ENCODE measurements at regions not wholly inside any gene's neighbourhood (a gene's known extent, or its start where the extent isn't known, plus 50 kb on each side); places are given as distances from the start of the nearest gene placed in this dataset.

DNA sequence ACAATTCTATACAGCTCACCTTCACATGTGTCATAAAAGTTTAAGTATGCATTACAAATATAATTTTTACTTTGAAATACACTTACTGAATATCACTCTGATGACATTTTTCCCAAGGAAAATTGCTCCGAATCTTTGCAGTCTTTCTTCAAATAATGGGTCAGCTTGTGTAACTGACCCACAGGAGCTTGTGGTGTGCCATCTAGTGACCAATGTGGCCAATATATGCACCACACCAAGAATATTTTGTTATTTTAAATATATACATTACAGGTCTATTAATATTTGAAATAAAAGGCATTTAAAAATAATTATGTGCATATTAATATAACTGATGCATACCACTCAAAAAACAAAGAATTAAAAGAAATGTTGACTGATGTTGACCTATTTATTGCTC is 271.4 kb downstream of the TBX15 start:
- peak; percentile 9 for DNase-seq

DNA sequence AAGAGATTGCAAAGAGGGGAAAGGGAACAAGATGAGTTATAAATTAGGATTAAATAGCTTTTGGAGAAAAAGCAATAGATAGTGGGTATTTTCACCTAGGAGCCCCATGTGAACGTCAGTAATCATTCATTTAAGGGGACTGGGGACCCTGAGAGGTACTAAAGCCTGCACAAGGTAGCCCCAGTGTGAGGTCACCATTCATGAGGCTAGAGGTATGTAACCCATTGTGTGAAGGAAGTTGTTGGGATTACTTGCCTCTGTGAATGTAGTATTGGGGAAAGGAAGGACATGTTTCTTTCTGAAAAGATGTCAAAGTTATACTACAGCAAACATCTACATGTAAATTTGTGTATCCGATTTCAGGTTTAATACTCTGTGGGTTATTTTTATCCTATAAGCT is 276.8 kb downstream of the TBX15 start:
- DNase-seq, result no peak

DNA sequence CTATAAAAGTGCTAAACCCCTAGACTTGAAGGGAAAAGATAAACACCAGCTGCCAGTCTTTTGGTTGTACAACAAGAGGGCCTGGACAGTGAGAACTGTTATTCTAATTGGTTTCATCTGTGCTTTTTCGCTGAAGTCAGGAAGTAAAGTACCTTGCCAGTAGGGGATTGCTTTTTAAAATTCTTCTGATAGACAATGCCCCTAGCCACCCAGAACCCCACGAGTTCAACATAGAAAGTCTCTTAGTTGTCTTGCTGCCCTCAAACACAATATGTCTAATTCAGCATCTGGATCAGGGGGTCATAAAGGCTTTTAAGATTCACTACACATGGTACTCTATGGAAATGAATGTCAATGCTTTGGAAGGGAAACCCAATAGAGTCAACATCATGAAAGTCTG is 289.2 kb downstream of the TBX15 start:
- DNase-seq, result no peak

DNA sequence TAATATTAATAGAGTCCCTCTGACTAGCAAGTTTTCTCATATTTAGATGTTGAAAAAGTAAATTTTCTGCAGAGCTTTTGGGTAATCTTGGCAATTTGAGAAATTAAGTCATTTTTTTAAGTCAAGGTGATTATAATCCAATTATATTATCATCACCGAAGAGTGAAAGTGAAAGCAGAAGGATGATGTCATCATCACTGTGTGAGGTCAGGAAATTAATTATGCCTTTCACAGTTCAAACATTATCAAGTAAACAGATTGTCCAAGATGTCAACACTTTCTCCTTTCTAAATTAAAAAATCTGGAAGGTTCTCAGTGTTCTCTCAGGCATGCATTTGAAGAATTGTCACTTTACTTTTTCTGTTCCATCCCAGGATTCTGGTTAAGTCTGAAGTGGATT is 296.0 kb downstream of the TBX15 start:
- DNase-seq, result no peak

DNA sequence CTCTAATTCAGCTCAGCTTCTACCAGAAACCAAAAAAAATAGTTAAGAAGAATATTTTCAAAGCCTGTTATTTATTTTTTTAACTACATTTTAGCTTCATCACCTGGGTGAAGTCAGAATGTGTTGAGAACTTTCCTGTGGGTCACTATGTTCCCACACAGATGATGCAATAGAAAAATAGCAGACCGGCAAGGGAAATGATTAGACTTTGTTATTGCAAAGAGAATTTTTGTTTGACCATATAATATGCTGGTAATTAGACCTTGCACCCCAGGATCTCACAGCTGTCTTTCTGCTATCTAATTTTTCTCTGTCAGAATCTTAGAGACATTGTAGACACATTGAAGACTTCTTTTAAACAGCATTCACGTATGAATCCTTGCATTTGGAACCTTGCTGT is 299.3 kb downstream of the TBX15 start:
- peak; percentile 11 for DNase-seq

DNA sequence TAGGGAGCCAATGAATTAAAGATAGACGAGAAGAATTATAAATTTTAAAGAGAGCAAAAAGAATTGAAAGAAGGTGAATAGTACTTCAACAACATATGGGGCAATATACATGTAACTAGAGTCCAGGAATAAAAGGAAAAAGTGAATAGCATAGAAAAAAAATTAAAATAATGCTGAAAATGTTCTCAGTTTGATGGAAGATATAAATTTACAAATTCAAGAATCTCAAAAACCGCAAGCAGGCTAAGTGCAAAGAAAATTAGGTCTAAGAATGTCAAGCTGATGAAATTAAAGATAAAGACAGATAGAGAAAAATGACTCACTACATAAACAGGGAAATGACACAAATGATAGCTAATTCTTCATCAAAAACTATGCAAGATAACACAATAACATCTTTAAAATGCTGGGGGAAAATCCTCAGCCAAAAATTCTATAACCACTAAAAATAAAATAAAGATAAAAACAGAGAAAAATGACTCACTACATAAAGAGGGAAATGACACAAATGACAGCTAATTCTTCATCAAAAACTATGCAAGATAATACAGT is 326.3 kb downstream of the TBX15 start:
- DNase-seq, result no peak

DNA sequence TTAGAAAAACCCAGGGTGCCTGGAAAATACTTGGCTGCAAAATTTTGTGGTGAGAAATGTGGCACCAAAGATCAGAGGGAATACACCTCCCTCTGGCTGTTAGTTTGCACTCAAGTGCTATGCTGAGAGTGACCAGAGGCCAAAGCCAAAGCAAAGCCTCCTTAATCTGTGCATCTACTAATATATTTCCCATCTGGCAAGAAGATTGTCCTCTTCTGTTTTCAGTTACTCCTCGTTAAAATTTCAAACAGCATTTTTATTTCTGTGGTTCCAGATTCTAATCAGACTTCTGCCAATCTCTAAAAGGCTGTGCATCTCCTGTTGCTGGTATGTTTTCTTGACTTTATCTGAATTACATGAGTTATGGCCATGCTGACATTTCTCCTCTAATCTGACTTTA is 327.4 kb downstream of the TBX15 start:
- DNase-seq, result no peak

DNA sequence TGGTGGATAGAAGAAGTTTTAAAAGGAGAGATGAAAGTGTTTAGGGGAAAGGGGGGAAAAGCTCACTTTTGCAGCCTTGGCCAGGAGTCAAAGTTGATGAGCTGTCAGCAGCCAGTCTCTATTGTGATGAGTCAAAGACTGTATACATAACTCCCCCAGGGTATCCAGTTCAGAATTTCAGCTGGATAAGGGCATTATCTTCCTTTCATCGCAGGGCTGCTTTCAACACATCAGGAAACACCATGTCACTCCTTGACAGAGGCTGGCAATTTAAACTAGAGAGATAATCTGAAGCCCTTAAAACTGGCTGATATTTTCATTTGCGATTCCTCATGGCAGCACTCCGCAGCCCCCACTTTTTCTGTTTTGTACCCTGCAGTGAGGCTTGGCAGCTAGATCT is 328.5 kb downstream of the TBX15 start:
- peak; percentile 30 for DNase-seq

DNA sequence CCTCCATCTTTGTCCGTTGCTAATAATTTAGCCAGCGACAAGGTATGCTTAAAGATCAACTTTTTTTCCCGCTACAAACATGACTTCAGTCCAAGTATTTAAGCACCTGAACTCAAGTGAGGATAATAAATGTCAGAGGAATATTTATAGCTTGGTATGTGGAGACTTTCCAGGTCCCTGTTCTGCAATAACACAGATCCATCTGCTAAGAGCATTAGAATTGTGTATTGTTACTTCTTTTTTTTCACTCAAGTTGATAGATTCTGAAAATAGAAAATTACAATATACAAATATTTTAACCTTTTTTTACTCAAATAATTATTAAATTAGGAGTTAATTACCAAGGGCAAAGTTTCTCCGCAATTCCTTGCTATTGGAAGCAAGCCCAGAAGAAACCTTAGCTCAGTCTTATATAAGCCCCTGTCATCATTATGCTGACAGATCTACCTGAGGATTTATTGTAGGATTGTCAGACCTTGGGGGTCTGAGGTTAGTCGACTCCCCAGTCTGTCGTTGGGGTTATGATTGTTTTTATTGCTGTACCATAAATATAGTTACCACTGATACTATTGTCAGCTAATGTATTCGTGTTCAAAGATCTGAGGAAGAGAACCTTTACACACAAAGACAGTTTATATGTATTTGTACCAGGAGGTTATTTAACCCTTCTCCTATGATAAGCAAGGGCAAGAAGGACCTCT is 337.9 kb downstream of the TBX15 start:
- DNase-seq, result no peak

DNA sequence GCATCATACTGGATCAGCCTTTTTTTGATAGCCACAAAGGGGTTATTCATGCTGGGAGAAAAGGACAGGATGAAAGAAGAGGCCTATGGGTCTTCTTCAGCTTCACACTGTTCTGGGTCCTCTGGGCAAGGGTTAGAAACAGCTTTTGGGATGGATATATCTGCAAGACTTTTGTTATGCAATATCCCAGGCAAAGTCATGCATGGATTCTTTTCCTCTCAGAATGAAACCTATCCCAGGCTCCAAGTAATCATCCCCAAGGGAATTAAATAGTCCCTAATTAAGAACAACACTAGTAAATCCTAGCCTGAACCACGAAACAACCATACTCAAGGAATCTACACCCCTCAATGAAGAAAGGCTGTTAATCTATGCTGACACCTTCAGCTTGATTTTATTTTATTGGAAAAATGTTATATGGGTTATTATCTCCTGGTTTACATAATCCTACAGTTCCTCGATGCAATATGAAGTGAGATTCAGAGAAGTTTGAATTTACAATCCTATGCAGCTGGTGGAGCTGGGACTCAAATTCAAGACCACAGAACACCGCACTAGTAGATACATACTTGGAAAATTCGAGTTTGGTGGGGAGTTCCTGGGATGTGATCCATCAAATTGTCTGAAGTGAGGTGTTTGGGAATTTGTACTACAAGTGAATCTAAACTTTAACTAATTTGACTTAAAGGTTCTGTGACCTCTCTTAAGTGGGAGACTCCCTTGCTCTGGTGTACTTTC is 338.6 kb downstream of the TBX15 start:
- no peak for DNase-seq

DNA sequence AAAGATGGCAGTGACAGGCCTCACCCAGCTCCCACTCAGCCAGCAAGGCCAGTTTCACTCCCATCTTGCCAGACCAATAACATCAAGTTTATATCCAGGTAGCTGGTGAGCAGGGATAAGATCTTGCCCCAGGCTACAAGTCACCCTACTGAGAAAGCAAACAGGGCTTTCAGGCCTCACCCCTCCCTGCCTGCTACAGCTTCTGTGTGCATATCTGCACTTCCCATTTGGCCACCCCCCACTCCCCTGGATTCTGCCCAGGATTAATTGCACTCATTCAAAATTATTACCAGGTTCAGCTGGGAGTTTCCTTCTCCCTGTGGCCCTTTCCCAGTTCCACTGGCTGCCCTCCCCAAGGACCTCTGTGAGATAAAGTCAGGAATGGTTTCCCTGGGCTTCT is 352.1 kb downstream of the TBX15 start:
- peak; percentile 89 for DNase-seq

DNA sequence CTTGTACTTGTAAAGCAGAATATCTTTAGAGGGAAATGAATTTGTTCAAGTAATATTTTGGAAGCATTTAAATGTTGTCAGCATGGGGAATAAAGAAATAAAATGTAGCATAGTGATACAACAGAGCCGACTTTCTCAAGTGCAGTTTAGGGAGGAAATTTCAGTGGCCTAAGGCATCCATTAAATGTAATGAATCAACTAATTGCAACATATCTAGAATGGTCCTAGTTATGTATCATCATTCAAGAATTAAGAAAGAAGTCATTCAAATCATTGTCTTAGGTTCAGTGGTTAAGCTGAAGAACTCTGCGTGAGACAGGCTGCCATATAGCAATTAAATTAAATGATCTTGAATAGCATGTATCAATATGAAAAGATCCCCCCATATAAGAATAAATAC is 360.7 kb downstream of the TBX15 start:
- DNase-seq, result no peak

DNA sequence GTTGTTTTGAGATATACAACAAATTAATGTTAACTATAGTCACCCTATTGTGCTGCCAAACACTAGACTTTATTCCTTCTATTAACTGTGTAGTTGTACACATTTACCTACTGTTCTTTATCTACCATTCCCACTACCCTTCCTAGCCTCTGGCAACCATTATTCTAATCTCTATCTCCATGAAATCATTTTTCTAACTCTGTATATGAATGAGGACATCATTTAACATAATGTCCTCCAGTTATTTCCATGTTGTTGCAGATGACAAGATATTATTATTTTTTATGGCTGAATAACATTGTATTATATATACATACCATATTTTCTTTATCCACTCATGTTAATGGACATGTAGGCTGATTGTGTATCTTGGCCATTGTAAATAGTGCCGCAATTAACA is 366.3 kb downstream of the TBX15 start:
- DNase-seq, result no peak

DNA sequence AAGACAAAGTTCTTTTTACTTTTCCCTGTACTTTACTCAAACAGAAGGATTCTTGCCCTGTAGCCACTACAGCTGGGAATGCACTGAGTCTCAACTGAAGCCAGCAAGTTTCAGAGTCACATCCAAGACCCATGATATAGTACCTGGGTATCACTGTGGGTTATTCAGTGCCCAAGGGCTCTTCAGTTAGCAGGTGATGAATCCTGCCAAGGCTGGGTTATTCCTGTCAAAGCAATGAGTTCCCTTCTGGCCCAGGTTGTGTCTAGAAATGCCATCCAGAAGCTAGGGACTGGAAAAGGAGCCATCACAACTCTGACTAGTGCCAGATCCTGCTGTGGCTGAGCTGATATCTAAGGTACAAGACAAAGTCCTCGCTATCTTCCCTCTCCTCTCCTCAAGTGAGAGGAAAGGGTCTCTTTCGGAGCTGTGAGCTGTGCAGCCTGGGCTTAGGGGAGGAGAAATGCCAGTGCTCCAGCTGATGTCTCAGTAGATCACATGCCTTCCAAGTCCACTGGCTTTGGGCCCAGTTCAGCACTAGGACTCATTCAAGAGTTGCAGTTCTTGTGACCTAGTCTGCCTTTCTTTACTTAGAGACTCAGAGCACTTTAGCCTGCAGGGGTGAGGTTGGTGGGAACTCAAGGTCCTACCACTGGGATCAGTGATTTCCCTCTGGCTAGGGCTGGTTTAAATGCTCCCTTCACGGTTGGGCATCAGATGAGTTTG is 369.4 kb downstream of the TBX15 start:
- DNase-seq, result no peak

DNA sequence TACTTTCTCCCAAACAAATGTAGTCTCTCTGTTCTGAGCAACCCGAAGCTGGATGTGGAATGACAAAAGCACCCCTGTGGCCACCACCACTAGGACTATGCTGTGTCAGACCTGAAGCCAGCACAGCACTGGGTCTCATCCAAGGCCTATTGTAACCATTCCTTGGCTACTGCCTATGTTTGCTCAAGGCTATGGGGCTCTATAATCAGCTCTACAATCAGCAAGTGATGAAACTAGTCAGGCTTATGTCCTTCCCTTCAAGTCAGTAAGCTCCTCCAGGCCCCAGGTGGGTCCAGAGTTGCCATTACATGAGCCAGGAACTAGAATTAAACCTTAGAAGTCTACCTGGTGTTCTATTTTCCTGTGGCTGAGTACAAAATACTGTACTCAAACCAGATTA is 370.2 kb downstream of the TBX15 start:
- no peak for DNase-seq

DNA sequence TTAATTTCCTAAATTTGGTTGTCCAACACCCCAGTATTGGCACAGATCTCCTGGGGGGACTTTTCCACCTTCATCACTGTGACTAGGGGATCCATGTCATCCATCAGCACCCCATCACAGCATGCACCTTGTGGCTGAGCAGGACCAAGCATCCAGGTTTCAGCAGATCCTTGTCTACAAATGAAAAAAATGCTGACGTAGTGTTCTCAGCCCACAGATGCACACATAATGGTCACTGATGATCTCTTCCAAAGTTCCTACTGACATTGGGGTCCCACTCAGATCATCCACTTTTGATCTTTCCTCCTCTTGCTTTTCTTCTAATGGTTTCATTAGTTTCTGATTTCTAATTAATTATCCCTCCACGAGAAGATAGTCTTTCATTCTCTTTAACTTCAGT is 373.1 kb downstream of the TBX15 start:
- DNase-seq, result no peak

DNA sequence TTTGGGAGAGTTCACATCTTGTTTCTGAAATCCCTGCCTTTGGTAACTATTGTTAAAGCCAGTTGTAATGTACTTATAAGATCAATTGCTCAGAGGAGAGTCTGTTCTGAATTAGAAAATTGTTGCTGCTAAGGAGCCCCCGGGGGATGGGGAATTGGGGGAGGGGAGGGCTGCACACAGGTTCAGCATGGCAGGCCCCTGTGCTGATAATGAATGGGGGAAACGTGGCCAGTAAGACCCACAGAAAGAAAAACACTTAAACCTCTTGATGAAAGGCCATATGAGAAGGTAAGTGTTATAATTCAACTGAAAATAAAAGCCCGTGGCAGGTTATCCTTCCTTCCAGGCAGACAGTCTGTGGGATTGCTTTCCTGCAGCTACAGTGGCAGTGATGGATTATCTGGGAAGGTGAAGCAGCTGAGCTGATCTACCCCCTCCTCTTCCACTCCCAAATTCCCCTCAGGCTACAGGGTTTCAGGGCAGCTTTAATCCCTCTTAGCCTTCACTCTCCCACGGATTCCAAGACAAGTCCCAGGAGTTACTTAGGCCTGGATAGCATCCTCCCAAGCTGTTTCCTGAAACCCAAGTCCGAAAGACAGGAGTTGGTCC is 398.8 kb downstream of the TBX15 start:
- no peak for DNase-seq

DNA sequence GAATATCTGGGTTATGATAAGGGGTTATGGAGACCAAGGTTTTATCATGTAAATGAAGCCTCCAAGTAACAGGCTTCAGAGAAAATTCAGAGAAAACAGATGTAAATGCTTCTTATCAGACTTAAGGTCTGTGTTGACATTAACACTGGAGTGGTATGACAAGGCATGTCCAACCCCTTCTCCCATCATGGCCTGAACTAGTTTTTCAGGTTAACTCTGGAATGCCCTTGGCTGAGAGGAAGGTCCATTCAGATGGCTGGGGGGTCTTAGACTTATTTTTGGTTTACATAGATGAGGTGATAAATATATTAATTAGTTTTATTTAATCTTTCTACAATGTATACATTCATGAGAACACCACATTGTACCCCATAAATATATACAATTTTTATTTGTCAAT is 399.6 kb downstream of the TBX15 start:
- DNase-seq, result no peak

DNA sequence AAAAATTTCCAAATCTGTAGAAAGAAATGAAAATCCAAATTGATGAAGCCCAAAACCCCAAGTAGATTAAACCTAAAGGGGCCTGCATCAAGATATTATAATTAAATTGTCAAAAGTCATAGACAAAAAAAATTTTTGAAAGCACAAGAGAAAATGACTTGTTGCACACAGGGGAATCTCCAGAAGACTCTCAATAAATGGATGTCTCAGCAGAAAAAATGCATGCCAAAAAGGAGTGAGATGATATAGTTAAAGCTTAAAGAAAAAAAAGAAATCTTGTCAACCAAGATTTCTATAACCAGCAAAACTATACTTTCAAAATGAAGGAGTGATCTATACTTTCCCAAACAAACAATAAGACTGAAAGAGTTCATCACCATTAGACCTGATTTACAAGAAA is 393.2 kb upstream of the SPAG17 start:
- no peak for DNase-seq

DNA sequence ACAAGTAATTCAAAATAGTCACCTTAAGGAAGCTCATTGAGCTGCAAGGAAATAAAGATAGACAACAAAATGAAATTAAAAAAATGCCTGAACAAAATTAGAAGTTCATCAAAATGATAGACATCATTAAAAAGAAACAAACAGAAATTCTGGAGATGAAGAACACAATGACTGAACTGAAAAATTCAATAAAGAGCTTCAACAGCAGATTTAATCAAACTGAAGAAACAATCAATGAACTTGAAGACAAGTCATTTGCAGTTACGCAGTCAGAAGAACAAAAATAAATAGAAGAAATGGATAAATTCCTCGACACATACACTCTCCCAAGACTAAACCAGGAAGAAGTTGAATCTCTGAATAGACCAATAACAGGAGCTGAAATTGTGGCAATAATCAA is 390.0 kb upstream of the SPAG17 start:
- no peak for DNase-seq

DNA sequence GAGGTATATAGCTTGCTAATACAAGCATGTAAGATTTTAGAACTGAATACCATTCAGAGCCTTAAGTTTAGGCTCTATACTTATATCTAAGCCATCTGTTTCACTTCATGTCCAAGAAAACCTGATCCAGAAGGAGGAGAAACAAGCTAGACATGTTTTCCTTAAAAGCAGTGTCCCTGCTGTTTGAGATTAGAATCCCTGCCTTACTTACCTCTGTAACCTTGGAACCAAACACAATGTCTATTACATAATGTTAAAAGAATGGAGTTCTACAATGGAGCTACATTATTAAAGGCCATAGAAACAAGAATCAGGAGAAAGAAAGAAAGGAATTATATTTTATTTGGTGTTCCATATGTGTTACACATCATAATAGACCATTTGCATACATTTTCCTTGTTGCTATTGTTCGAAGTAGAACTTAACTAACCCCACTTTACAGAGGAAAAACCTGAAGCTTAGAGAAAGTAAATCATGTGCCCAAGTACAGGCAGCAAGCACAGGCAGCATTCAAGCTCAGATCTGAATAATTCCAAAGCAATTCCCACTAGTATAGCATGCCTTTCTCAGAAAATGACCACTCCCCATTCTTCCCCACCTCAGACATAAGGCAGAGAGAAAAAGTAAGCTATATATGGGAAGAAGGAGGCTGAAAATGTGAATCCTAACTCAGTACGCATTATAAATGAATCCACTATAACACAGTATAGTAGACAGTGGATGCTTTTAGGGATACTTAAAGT is 380.1 kb upstream of the SPAG17 start:
- no peak for DNase-seq

All from NCI-H146 (cell line).